HCEC 1CT (cell line): ENCODE measurements at regions not wholly inside any gene's neighbourhood (a gene's known extent, or its start where the extent isn't known, plus 50 kb on each side); places are given as distances from the start of the nearest gene placed in this dataset.
"Not testable (repeated sequence)": the region's sequence is repeated elsewhere in the genome, so short reads cannot be mapped to it uniquely, and the experiment has no call there.

Experiments
- DNase-seq: peaks from one replicate; pipeline ENCODE4 v3.0.0-alpha.2; 2017

GRCh38 chr15:38614621-38615020 lies 50.0 kb upstream of the RASGRP1 start:
- DNase-seq = no peak

GRCh38 chr15:38617831-38618230 lies 53.2 kb upstream of the RASGRP1 start:
- no peak for DNase-seq

GRCh38 chr15:38618242-38618955 lies 53.8 kb upstream of the RASGRP1 start:
- DNase-seq = no peak

- DNase-seq = no peak
These were observed 55.5 kb upstream of the RASGRP1 start for GRCh38 chr15:38620098-38620497.

- DNase-seq = no peak
These were observed 56.4 kb upstream of the RASGRP1 start for GRCh38 chr15:38620851-38621594.

- DNase-seq = no peak
These were observed 57.7 kb upstream of the RASGRP1 start for GRCh38 chr15:38622304-38622703.

- no peak for DNase-seq
These were observed 58.3 kb upstream of the RASGRP1 start for GRCh38 chr15:38622908-38623307.

GRCh38 chr15:38623744-38624143 lies 59.1 kb upstream of the RASGRP1 start:
- no peak for DNase-seq

- no peak for DNase-seq
These were observed 59.9 kb upstream of the RASGRP1 start for GRCh38 chr15:38624244-38625205.

GRCh38 chr15:38625886-38626285 lies 61.3 kb upstream of the RASGRP1 start:
- no peak for DNase-seq

GRCh38 chr15:38626443-38627050 lies 61.9 kb upstream of the RASGRP1 start:
- no peak for DNase-seq

- DNase-seq = no peak
These were observed 63.2 kb upstream of the RASGRP1 start for GRCh38 chr15:38627689-38628277.

- no peak for DNase-seq
These were observed 66.8 kb upstream of the RASGRP1 start for GRCh38 chr15:38631119-38632075.

- no peak for DNase-seq
These were observed 70.6 kb upstream of the RASGRP1 start for GRCh38 chr15:38635170-38635569.

- DNase-seq = no peak
These were observed 72.0 kb upstream of the RASGRP1 start for GRCh38 chr15:38636597-38636996.

GRCh38 chr15:38638126-38638525 lies 73.5 kb upstream of the RASGRP1 start:
- no peak for DNase-seq

GRCh38 chr15:38638811-38639210 lies 74.2 kb upstream of the RASGRP1 start:
- no peak for DNase-seq

- no peak for DNase-seq
These were observed 78.2 kb upstream of the RASGRP1 start for GRCh38 chr15:38642689-38643270.

GRCh38 chr15:38644353-38644752 lies 79.7 kb upstream of the RASGRP1 start:
- not testable (repeated sequence) for DNase-seq

GRCh38 chr15:38646716-38647115 lies 82.1 kb upstream of the RASGRP1 start:
- no peak for DNase-seq

- DNase-seq = peak; percentile 4
These were observed 83.1 kb upstream of the RASGRP1 start for GRCh38 chr15:38647683-38648082.
